ENCODE measurements at regions not wholly inside any gene's neighbourhood (a gene's known extent, or its start where the extent isn't known, plus 50 kb on each side); places are given as distances from the start of the nearest gene placed in this dataset.

DNA sequence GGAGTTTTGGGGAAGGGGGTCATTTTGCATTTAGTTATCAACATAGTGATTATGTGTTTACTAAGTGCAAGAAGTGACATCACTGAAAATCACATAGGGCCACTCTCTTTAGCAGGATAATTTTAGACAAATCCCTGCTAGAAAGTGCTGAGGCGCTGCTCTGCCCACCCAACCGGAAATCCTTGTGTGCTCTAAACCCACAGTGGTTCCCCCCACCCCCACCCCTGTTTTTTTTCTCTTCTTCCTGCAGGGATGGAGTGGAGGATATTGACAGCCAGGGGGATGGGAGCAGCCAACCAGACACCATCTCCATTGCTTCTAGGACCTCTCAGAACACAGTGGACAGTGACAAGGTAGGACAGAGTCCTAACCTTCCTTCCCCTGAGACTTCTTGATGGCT is 234.2 kb upstream of the UMPS start:
- no peak for TF ChIP-seq CTCF (IDR thresholded peaks at IDR 0.05; ENCODE audit: extremely low read depth in 1 of 2, insufficient read depth in 1 of 2, low read depth in 1 of 2, low read length in 2 of 2)
- no peak for TF ChIP-seq POLR2AphosphoS5 (IDR thresholded peaks at IDR 0.05; ENCODE audit: insufficient read depth, low read depth, low read length)
- no peak for TF ChIP-seq MAX (IDR thresholded peaks at IDR 0.05; ENCODE audit: insufficient read depth, insufficient read length)
- no peak for TF ChIP-seq MYC (IDR thresholded peaks at IDR 0.05; ENCODE audit: low read depth, low read length)
- TF ChIP-seq EZH2 (IDR thresholded peaks at IDR 0.05; ENCODE audit: borderline replicate concordance, low read depth, low read length, severe bottlenecking): no peak
- no peak for TF ChIP-seq POLR2A (IDR thresholded peaks at IDR 0.05; ENCODE audit: low read depth, low read length)
- TF ChIP-seq FOS (IDR thresholded peaks at IDR 0.05; ENCODE audit: borderline replicate concordance, insufficient read depth, low read length): no peak
- no peak for TF ChIP-seq GATA2 (IDR thresholded peaks at IDR 0.05; ENCODE audit: insufficient read depth, insufficient read length, low read depth, low read length)
- no peak for TF ChIP-seq JUN (IDR thresholded peaks at IDR 0.05; ENCODE audit: borderline replicate concordance, insufficient read depth, insufficient read length, low read depth)
